ENCODE measurements at regions not wholly inside any gene's neighbourhood (a gene's known extent, or its start where the extent isn't known, plus 50 kb on each side); places are given as distances from the start of the nearest gene placed in this dataset.
"Not testable (repeated sequence)": the region's sequence is repeated elsewhere in the genome, so short reads cannot be mapped to it uniquely, and the experiment has no call there.

DNA sequence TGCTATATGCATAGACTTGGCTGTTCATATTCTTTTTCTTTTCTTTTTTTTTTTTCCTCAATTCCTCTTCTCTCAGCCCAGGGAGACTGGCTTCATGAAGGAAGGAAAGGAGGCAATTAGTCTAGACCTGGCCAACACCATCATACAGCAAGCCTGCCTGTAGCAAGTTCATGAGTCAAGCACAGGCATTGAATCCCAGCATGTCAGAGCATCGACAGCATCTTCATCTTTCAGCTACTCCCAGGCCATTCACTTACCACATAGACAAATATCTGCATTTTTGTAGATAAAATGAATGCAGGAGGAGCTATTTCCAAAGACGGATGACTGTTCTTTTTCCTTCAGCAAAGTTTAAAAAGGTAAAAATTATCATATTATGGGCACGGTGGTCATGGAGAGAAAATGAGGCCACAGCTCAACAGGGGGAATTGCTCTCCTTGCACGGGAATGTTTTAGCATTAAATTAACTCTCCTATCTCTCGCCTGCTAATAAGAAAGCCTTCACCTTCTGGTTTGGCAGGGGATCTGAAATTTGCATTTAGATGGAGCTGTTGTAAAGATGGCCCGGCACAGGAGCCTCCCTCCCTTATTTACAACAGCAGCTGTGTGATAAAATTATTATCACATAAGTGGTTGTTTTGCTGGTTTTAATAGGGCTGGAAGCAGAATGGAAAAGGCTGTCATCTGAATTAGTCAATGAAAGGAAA, 626.5 kb upstream of the AUTS2 start:
- H3K27ac Mint-ChIP-seq, result no peak overlapping the region
- no peak overlapping the region for H3K4me3 Mint-ChIP-seq
- H3K4me1 Mint-ChIP-seq, result no peaks in the 10 kb centered on the region
- CTCF ChIA-PET, result interaction anchor here (1.5 kb wide), 1 partner anchor 12 kb away, joined by 3 read pairs; no protein-coding TSS in a partner anchor
- H3K9me3 Mint-ChIP-seq (ENCODE audit: low read depth), result peaks cover 7% of the 10 kb centered on the region
- H3K36me3 Mint-ChIP-seq, result no peaks in the 10 kb centered on the region
- DNase-seq, result no peak
- ATAC-seq, result no peak
- H3K27me3 Mint-ChIP-seq, result no peaks in the 10 kb centered on the region

DNA sequence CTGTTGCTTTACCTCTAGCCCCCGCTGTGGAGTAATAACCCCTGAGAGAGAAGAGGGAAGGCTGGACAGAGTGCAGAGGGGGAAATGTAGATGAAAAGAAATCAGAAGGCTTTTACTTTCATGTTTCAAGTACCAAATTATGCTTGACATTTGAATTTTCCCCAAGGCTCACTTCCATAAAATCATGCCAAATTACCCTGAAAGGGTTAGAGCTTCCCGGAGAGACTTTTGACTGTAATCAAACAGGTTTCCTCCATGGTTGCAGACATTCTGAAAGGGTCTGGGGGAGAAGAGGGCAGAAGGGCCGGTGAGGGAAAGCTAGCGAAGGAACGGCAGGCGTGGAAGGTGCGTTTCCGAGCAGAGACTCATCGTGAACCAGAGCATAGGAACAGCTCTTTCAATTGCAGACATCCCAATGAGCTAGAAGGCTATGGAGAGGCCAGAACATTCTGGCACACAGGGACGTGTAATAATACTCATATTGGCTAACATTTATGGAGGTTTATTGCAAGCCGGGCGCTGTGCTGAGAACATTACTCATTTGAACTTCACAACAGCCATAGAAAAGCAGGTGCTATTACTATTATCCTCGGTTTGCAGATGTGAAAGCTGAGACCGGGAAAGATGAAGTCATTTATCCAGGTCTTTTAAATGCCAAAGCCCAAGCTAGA, 620.8 kb upstream of the AUTS2 start:
- Mint-ChIP-seq H3K27me3 (no peaks in the 10 kb centered on the region), H3K27ac (no peak overlapping the region), H3K36me3 (no peaks in the 10 kb centered on the region), H3K4me3 (no peak overlapping the region), H3K4me1 (no peaks in the 10 kb centered on the region), H3K9me3 (ENCODE audit: low read depth) (peaks cover 19% of the 10 kb centered on the region)
- CTCF ChIA-PET, result no interaction called here
- DNase-seq, result no peak
- ATAC-seq, result no peak

DNA sequence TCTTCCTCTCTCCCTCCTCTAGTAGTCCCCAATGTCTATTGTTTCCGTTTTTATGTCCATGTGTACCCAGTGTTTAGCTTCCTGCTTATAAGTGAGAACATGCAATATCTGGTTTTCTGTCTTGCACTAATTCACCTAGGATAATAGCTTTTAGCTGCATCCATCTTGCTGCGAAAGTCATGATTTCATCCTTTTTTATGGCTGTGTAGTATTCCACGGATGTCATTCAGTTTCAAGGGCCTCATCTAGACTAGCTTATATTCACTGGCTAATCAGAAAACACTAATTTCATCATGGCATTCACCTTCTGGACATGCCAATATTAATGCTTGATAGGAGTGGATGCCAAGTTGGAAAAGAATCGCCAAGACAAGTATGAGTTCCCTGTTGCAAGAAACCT, 619.6 kb upstream of the AUTS2 start:
- DNase-seq, result no peak
- CTCF ChIA-PET, result no interaction called here
- Mint-ChIP-seq H3K27ac (no peak overlapping the region), H3K36me3 (no peaks in the 10 kb centered on the region), H3K27me3 (no peaks in the 10 kb centered on the region), H3K4me3 (no peak overlapping the region), H3K9me3 (ENCODE audit: low read depth) (peaks cover 19% of the 10 kb centered on the region), H3K4me1 (no peaks in the 10 kb centered on the region)
- no peak for ATAC-seq

DNA sequence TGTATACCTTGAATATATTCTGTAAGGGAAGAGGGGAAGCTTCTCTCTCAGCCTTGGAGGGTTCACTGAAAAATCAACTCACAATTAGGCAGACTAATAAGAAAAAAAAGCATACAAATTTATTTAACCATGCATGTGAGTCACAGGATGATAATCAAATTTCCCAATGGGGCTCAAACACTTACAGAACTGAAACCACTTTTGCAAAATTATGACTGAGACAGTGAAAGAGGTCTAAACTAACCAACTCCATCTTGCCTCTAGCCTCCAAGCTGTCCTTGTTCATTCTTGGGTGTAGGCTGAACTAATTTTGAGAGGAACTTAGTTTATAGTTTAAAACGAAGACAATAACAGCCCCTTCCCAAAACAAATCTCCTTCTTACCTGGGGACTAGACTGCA, 618.3 kb upstream of the AUTS2 start:
- no peak overlapping the region for H3K4me3 Mint-ChIP-seq
- no peaks in the 10 kb centered on the region for H3K4me1 Mint-ChIP-seq
- ATAC-seq, result no peak
- DNase-seq, result no peak
- no peaks in the 10 kb centered on the region for H3K27me3 Mint-ChIP-seq
- CTCF ChIA-PET, result no interaction called here
- no peaks in the 10 kb centered on the region for H3K36me3 Mint-ChIP-seq
- H3K27ac Mint-ChIP-seq, result no peak overlapping the region
- H3K9me3 Mint-ChIP-seq (ENCODE audit: low read depth), result peaks cover 19% of the 10 kb centered on the region

DNA sequence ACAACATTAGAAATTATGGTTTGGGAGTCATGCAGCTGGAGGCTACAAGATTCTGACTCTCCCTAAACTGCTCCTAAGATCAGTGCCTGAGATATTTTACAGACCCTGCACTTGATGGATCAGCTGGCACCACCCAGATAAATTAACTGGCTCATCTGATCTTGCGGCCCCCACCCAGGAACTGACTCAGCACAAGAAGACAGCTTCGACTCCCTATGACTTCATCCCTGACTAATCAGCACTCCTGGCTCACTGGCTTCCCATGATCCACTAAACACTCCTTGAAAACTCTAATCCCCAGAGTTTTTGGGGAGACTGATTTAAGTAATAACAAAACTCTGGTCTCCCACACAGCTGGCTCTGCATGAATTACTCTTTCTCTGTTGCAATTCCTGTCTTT, 617.8 kb upstream of the AUTS2 start:
- CTCF ChIA-PET, H3K4me1 Mint-ChIP-seq, ATAC-seq, H3K27me3 Mint-ChIP-seq, DNase-seq, H3K4me3 Mint-ChIP-seq, H3K27ac Mint-ChIP-seq, H3K36me3 Mint-ChIP-seq: not testable (repeated sequence)
- H3K9me3 Mint-ChIP-seq (ENCODE audit: low read depth), result peaks cover 19% of the 10 kb centered on the region

DNA sequence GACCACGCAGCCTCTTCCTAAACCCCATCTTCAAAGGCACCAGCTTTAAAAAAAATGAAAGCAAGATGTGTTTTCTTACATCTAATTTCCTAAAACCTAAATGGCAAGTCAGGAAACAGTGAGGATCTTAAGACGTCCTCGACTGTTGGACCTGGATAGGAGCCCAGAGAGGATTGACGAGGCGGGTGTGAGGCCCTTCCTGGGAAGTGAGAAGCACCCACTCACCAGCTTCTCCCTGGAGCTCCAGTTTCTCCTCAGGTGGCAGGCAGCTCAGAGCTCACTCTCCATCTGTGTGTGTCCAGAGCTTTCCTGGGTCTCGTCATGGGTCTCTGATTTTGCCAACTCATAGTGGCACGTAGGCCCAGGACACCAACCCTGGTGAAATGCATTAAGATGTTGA, 614.0 kb upstream of the AUTS2 start:
- H3K4me3 Mint-ChIP-seq, result no peak overlapping the region
- DNase-seq (no peak), ATAC-seq (no peak)
- no peaks in the 10 kb centered on the region for H3K4me1 Mint-ChIP-seq
- no peaks in the 10 kb centered on the region for H3K27me3 Mint-ChIP-seq
- no peaks in the 10 kb centered on the region for H3K36me3 Mint-ChIP-seq
- CTCF ChIA-PET, result no interaction called here
- H3K9me3 Mint-ChIP-seq (ENCODE audit: low read depth), result peaks cover 15% of the 10 kb centered on the region
- no peak overlapping the region for H3K27ac Mint-ChIP-seq

DNA sequence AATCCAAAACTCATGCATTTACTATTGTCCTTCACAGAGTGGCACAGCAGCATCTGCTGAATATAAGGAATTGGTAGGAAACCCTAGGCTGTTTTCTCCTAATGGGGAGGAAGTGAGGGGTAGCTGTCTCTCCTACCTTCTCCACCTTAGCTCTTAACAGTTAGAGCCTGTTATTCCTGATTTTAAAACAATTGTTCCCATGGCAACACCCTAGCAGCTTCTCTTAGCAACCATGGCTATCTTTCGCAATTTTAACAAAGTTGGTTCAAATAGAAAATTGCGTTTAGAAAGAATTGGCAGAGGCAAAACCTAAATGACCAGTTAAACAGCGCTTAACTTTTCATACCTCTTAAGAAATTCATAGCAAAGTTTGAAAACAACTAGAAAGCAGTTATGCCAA, 603.4 kb upstream of the AUTS2 start:
- Mint-ChIP-seq H3K27ac (no peak overlapping the region), H3K9me3 (ENCODE audit: low read depth) (peaks cover 12% of the 10 kb centered on the region), H3K36me3 (peaks cover under 1% of the 10 kb centered on the region), H3K4me1 (no peaks in the 10 kb centered on the region), H3K27me3 (no peaks in the 10 kb centered on the region), H3K4me3 (no peak overlapping the region)
- no peak for DNase-seq
- ATAC-seq, result no peak
- CTCF ChIA-PET, result no interaction called here

DNA sequence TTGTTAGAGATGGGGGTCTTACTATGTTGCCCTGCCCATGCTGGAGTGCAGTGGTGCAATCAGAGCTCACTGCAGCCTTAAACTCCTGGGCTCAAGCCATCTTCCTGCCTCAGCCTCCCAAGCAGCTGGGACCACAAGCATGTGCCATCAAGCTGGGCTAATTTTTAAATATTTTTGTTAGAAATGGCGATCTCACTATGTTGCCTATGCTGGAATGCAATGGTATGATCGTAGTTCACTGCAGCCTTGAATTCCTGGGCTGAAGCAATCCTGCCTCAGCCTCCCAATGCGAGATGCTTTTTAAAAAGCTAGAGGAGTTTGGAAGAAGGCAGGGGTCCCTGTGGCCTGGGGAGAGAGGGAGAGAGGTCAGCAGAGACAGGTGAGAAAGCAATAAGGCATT, 600.1 kb upstream of the AUTS2 start:
- CTCF ChIA-PET, result no interaction called here

DNA sequence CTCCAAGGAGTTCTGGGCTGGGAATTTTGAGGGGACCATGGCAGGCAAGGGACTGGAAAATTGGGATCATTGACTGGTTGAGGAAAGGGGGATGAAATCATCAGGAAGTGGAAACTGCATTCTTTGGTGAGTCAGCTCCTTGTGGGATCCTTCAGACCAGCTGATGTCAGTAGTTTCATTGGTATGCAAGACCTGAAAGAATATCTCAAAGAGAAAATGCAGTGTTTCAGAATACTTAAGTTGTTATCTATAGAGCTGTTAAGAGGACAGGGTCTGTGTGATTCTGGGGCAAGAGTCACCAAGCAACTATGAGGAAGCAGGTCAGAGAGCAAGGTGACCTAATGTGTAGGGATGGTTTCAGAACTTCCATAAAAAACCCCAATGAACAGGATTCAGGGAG, 595.9 kb upstream of the AUTS2 start:
- no peak overlapping the region for H3K27ac Mint-ChIP-seq
- H3K4me3 Mint-ChIP-seq, result no peak overlapping the region
- H3K27me3 Mint-ChIP-seq, result no peaks in the 10 kb centered on the region
- ATAC-seq, result no peak
- no peaks in the 10 kb centered on the region for H3K4me1 Mint-ChIP-seq
- no peak for DNase-seq
- peaks cover 27% of the 10 kb centered on the region for H3K9me3 Mint-ChIP-seq (ENCODE audit: low read depth)
- CTCF ChIA-PET, result no interaction called here
- no peaks in the 10 kb centered on the region for H3K36me3 Mint-ChIP-seq

More for the DNA sequence above, 600.1 kb upstream of the AUTS2 start:
- Mint-ChIP-seq H3K27me3 (no peaks in the 10 kb centered on the region), H3K4me1 (no peaks in the 10 kb centered on the region), H3K27ac (no peak overlapping the region), H3K9me3 (ENCODE audit: low read depth) (peaks cover 24% of the 10 kb centered on the region), H3K36me3 (no peaks in the 10 kb centered on the region), H3K4me3 (no peak overlapping the region)
- no peak for ATAC-seq
- DNase-seq, result no peak

DNA sequence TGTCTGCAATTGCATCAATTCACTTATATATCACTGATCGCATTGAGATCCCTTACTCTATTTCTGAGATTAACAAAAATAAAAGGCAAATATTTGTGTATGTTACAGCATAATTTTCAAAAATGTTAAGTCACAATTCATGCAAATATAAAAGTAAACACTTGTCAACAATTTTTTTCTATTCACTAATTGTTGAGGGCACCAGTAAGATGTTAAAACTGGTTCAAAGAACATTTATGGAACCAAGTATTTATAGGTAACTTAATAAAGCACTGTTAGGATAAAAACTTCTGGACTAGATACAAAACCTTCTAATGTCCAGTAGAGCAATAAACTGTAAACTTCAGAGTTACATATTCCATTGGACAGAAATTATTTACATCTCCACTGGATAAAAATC, 586.1 kb upstream of the AUTS2 start:
- no peaks in the 10 kb centered on the region for H3K36me3 Mint-ChIP-seq
- no peak overlapping the region for H3K4me3 Mint-ChIP-seq
- no peak overlapping the region for H3K27ac Mint-ChIP-seq
- ATAC-seq (no peak), DNase-seq (no peak)
- H3K4me1 Mint-ChIP-seq, result no peaks in the 10 kb centered on the region
- H3K27me3 Mint-ChIP-seq, result no peaks in the 10 kb centered on the region
- H3K9me3 Mint-ChIP-seq (ENCODE audit: low read depth), result peaks cover 15% of the 10 kb centered on the region
- CTCF ChIA-PET, result no interaction called here

DNA sequence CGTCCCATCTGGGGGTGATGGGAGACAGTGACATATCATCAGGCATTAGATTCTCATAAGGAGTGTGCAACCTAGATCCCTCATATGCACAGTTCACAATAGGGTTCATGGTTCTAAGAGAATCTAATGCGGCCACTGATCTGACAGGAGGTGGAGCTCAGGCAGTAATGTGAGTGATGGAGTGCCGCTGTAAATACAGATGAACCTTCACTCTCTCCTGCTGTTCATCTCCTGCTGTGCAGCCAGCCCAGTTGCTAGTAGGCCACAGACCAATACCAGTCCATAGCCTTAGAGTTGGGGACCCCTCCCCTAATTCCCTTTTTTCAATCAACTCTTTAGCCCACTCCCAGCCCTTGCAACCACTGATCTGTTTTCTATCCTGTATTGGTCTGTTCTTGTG, 581.1 kb upstream of the AUTS2 start:
- no peak overlapping the region for H3K27ac Mint-ChIP-seq
- CTCF ChIA-PET, result no interaction called here
- H3K27me3 Mint-ChIP-seq, result no peaks in the 10 kb centered on the region
- DNase-seq (no peak), ATAC-seq (no peak)
- no peaks in the 10 kb centered on the region for H3K4me1 Mint-ChIP-seq
- H3K9me3 Mint-ChIP-seq (ENCODE audit: low read depth), result peaks cover 24% of the 10 kb centered on the region
- H3K4me3 Mint-ChIP-seq, result no peak overlapping the region
- H3K36me3 Mint-ChIP-seq, result no peaks in the 10 kb centered on the region

DNA sequence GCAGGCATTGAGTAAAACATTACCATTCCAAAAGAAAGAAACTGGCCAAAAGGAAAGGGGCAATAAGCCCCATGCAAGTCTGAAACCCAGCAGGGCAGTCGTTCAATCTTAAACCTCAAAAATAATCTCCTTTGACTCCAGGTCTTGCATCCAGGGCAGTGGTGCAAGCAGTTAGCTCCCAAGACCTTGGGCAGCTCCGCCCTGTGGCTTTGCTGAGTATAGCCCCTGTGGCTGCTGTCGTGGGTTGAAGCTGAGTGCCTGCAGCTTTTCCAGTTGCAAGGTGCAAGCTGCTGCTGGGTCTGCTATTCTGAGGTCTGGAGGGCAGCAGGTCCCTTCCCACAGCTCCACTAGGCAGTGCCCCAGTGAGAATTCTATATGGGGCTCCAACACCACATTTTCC, 580.1 kb upstream of the AUTS2 start:
- Mint-ChIP-seq H3K4me1 (no peaks in the 10 kb centered on the region), H3K4me3 (no peak overlapping the region), H3K27ac (no peak overlapping the region), H3K9me3 (ENCODE audit: low read depth) (peaks cover 24% of the 10 kb centered on the region), H3K36me3 (no peaks in the 10 kb centered on the region), H3K27me3 (no peaks in the 10 kb centered on the region)
- CTCF ChIA-PET, result no interaction called here
- ATAC-seq (no peak), DNase-seq (no peak)

DNA sequence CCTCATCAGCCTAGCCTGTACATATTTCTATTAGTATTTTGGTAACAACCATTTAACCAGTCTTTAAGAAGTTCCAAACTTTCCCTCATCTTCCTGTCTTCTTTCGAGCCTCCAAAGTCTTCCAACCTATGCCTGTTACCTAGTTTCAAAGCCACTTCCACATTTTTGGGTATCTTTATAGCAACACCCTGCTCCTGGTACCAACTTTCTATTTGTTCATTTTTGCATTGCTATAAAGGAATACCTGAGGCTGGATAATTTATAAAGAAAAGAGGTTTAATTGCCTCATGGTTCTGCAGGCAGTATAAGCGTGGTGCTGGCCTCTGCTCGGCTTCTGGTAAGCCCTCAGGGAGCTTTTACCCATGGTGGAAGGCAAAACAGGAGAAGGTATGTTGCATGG, 578.8 kb upstream of the AUTS2 start:
- H3K4me3 Mint-ChIP-seq, result no peak overlapping the region
- CTCF ChIA-PET, result no interaction called here
- no peak for ATAC-seq
- H3K27me3 Mint-ChIP-seq, result no peaks in the 10 kb centered on the region
- no peak for DNase-seq
- no peak overlapping the region for H3K27ac Mint-ChIP-seq
- peaks cover 24% of the 10 kb centered on the region for H3K9me3 Mint-ChIP-seq (ENCODE audit: low read depth)
- no peaks in the 10 kb centered on the region for H3K36me3 Mint-ChIP-seq
- no peaks in the 10 kb centered on the region for H3K4me1 Mint-ChIP-seq

DNA sequence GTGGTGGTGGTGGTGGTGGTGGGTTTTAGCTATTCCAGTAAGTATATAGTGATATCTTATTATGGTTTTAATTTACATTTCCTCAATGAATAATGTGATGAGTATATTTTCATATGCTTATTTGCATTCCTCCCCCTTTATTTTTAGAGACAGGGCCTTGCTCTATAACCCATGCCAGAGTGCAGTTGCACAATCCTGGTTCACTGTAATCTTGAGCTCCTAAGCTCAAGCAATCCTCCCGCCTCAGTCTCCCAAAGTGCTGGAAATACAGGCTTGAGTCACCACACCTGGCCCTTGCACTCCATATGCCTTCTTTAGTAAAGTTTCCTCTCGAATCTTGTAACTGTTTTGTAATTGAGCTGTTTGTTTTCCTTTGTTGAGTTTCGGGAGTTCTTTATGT, 577.7 kb upstream of the AUTS2 start:
- ATAC-seq, result no peak
- peaks cover 19% of the 10 kb centered on the region for H3K9me3 Mint-ChIP-seq (ENCODE audit: low read depth)
- no peaks in the 10 kb centered on the region for H3K4me1 Mint-ChIP-seq
- no peaks in the 10 kb centered on the region for H3K36me3 Mint-ChIP-seq
- no peak overlapping the region for H3K4me3 Mint-ChIP-seq
- DNase-seq, result no peak
- CTCF ChIA-PET, result no interaction called here
- no peaks in the 10 kb centered on the region for H3K27me3 Mint-ChIP-seq
- no peak overlapping the region for H3K27ac Mint-ChIP-seq
